ENCODE measurements at regions not wholly inside any gene's neighbourhood (a gene's known extent, or its start where the extent isn't known, plus 50 kb on each side); places are given as distances from the start of the nearest gene placed in this dataset.

DNA sequence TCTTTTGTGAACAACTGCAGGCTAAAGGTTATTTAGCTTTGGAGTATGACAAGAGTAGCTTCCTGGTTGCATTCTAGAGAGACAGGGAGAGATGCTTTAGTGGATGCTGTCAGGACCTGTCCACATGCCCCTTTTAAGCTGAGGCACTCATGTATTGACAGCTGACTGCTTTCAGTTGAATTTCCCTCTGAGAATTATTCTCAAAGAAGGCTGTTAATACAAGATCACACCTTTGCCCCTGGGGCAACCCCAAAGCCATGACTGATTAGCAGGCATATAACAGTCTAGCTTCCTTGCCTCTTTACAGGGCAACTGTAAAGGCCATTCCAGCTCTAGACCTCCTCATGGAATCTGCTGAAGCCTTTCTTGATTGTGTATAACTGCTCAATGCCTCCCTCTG, 117.6 kb upstream of the ATP10B start:
- no peak for ATAC-seq

GRCh38 chr5:160968480-160968879, 116.5 kb upstream of the ATP10B start:
- Histone ChIP-seq H3K4me3 (no peak overlapping the region), H3K4me1 (no peaks in the 10 kb centered on the region), H3K36me3 (no peaks in the 10 kb centered on the region), H3K27me3 (no peaks in the 10 kb centered on the region), H3K27ac (no peak overlapping the region), H3K9me3 (no peaks in the 10 kb centered on the region)
- intact Hi-C loops (cut with DNase I), result no loop called here
- 69% methylated on average over 6 of the region's 6 CpGs for WGBS (ENCODE audit: insufficient coverage, low coverage, low lambda C conversion rate, missing lambda C conversion rate)
- no peak for TF ChIP-seq POLR2A (IDR thresholded peaks at IDR 0.05)
- TF ChIP-seq CTCF (IDR thresholded peaks at IDR 0.05), result no peak
- ATAC-seq (no peak), DNase-seq (no peak)

More for the DNA sequence above, 117.6 kb upstream of the ATP10B start:
- H3K9me3 ChIP-seq, result no peaks in the 10 kb centered on the region
- H3K36me3 ChIP-seq, result no peaks in the 10 kb centered on the region
- TF ChIP-seq CTCF (IDR thresholded peaks at IDR 0.05) (no peak), POLR2A (IDR thresholded peaks at IDR 0.05) (no peak)
- no peaks in the 10 kb centered on the region for H3K4me1 ChIP-seq
- no peak for DNase-seq
- intact Hi-C loops (cut with DNase I), result no loop called here
- H3K27ac ChIP-seq, result no peak overlapping the region
- no peaks in the 10 kb centered on the region for H3K27me3 ChIP-seq
- H3K4me3 ChIP-seq, result no peak overlapping the region

- no peaks in the 10 kb centered on the region for H3K4me1 ChIP-seq
- no peak overlapping the region for H3K27ac ChIP-seq
- no peaks in the 10 kb centered on the region for H3K36me3 ChIP-seq
- no peaks in the 10 kb centered on the region for H3K9me3 ChIP-seq
- intact Hi-C loops (cut with DNase I), result no loop called here
- no peaks in the 10 kb centered on the region for H3K27me3 ChIP-seq
- no peak overlapping the region for H3K4me3 ChIP-seq
- 22% methylated on average over 2 of the region's 2 CpGs for WGBS (ENCODE audit: insufficient coverage, low coverage, low lambda C conversion rate, missing lambda C conversion rate)
- DNase-seq (no peak), ATAC-seq (no peak)
- TF ChIP-seq CTCF (IDR thresholded peaks at IDR 0.05), result no peak
Observed at GRCh38 chr5:160966921-160967320, 114.9 kb upstream of the ATP10B start.

DNA sequence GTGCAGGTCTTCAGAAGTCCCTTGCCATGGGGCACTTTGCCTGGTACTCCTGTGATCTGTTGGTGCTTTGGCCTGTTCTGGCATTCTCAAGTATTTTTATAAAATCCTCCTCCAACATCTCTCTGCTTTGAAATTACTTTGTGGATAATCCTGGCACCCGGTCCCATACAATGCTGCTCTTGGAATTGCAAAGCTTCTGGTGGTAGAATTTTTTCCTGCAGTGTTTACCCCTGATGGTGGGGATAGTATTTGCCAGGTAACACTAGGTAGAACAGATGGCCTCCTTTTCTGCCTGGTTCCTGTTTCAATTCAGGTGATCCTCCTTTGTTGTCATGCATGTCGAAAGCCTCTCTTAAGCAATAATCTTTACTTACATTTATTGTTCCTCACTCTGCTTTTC, 109.8 kb upstream of the ATP10B start:
- ATAC-seq (no peak), DNase-seq (no peak)
- Histone ChIP-seq H3K4me3 (no peak overlapping the region), H3K27ac (no peak overlapping the region), H3K36me3 (no peaks in the 10 kb centered on the region), H3K4me1 (no peaks in the 10 kb centered on the region), H3K27me3 (no peaks in the 10 kb centered on the region), H3K9me3 (no peaks in the 10 kb centered on the region)
- WGBS (ENCODE audit: insufficient coverage, low coverage, low lambda C conversion rate, missing lambda C conversion rate), result 53% methylated on average over 2 of the region's 2 CpGs
- intact Hi-C loops (cut with DNase I), result no loop called here
- no peak for TF ChIP-seq POLR2A (IDR thresholded peaks at IDR 0.05)

- WGBS (ENCODE audit: insufficient coverage, low coverage, low lambda C conversion rate, missing lambda C conversion rate), result 14% methylated on average over 1 of the region's 1 CpG
- intact Hi-C loops (cut with DNase I), result no loop called here
- peak in 1 of 4 donors; percentile 43 for ATAC-seq
Observed at GRCh38 chr5:160961038-160961437, 109.0 kb upstream of the ATP10B start.

More at GRCh38 chr5:160961038-160961437, 109.0 kb upstream of the ATP10B start:
- no peak for DNase-seq
- no peak overlapping the region for H3K4me3 ChIP-seq
- H3K4me1 ChIP-seq, result no peaks in the 10 kb centered on the region
- no peaks in the 10 kb centered on the region for H3K36me3 ChIP-seq
- H3K27ac ChIP-seq, result no peak overlapping the region
- no peaks in the 10 kb centered on the region for H3K9me3 ChIP-seq
- TF ChIP-seq CTCF (IDR thresholded peaks at IDR 0.05) (no peak), POLR2A (IDR thresholded peaks at IDR 0.05) (no peak)
- H3K27me3 ChIP-seq, result no peaks in the 10 kb centered on the region

Measured in right lobe of liver (tissue), 6 donors.